Tongue (tissue), 1 donor: ENCODE measurements at regions not wholly inside any gene's neighbourhood (a gene's known extent, or its start where the extent isn't known, plus 50 kb on each side); places are given as distances from the start of the nearest gene placed in this dataset.
A peak's percentile ranks its signal among the peaks of the same experiment; 100 is the strongest.

Source experiments
- DNase-seq: peaks from one replicate; pipeline ENCODE4 v3.0.0-alpha.2; 2015

- no peak for DNase-seq
Observed at GRCh38 chr11:122229481-122230384, 113.7 kb upstream of the BLID start.

GRCh38 chr11:122229078-122229477 lies 113.1 kb upstream of the BLID start:
- no peak for DNase-seq

- peak; percentile 44 for DNase-seq
Observed at GRCh38 chr11:122226810-122227379, 110.9 kb upstream of the BLID start.

- DNase-seq = no peak
Observed at GRCh38 chr11:122224867-122225266, 108.9 kb upstream of the BLID start.

- DNase-seq = no peak
Observed at GRCh38 chr11:122220321-122220720, 104.3 kb upstream of the BLID start.

DNA sequence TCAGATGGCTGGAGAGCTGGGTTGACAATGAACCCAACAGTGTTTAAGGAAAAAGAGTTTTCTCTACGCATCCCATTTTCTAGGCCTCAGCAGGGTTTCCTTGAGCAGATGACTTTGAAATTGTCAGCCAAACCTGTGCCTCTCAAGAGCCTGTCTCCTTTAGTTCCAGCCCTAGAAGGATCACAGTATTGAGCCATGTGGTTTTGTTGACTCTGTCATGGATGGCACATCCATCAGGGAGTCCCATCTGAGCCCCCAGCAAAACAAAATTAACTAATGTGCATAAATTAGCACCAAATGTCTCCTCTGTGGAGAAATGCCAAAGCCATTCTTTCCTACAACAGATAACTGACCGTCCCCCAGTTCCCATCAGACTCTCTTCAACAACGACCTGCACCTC lies 103.8 kb upstream of the BLID start:
- DNase-seq = no peak

GRCh38 chr11:122215244-122215992 lies 99.4 kb upstream of the BLID start:
- DNase-seq = peak; percentile 86

DNA sequence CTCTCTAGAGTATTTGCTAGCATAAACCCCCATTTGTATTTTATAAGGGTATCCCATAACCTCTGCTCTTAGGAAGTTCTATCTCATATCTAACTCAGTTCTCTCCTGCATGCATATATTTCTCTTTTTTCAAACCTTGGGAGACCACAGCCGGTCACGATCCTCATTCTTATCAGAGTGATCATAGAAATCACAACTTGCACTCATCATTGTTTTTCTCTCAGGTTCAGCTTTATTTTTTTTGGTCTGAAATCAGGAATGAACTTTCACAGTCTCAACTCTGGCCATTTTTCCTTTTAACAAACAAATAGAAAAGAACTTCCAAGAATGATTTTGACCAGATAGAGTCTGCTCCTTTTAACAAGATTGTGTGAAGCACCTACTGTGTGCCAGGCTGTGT lies 98.6 kb upstream of the BLID start:
- no peak for DNase-seq

DNA sequence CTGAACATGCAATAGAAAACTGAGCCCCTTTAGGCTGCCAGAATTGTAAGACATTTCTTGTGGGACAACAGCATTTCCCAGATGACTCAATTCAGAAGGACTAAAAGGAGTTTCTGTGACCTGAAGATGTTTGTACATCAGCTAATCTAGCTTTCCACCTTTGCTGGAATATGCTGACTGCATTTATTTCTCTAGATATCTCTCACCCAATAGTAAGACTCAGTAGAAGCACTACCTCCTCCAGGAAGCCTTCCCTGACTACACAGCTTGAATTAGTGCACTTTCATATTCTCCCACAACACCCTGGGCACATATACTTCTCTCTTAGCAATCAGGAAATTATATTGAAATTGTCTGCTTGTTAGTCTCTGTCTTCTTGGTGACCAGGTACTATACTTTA lies 98.1 kb upstream of the BLID start:
- no peak for DNase-seq

GRCh38 chr11:122213171-122213570 lies 97.2 kb upstream of the BLID start:
- peak; percentile 38 for DNase-seq

GRCh38 chr11:122210367-122210997 lies 94.5 kb upstream of the BLID start:
- no peak for DNase-seq

- peak; percentile 75 for DNase-seq
Observed at GRCh38 chr11:122209619-122210366, 93.8 kb upstream of the BLID start.

GRCh38 chr11:122207921-122208764 lies 92.1 kb upstream of the BLID start:
- DNase-seq = no peak

GRCh38 chr11:122207505-122207904 lies 91.5 kb upstream of the BLID start:
- DNase-seq = peak; percentile 94

DNA sequence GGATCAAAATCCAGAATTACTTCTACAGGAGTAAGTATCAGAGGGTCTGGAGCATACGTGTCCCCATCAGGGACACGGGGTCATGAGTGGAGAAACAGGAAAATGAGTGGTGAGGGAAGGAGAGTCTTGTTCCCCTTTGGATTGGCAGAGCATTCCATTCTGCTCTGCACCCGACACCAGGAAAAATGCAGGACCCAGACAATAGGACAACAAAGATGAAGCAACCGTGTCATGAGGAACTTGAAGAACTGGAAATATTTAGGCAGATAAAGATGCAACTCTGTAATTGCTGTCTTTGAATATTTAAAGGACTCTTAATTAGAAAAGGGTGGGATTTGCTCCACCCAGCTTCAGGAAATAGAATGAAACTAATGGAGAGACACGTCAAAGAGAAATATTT lies 89.0 kb upstream of the BLID start:
- no peak for DNase-seq

- DNase-seq = no peak
Observed at GRCh38 chr11:122204206-122204605, 88.2 kb upstream of the BLID start.

DNA sequence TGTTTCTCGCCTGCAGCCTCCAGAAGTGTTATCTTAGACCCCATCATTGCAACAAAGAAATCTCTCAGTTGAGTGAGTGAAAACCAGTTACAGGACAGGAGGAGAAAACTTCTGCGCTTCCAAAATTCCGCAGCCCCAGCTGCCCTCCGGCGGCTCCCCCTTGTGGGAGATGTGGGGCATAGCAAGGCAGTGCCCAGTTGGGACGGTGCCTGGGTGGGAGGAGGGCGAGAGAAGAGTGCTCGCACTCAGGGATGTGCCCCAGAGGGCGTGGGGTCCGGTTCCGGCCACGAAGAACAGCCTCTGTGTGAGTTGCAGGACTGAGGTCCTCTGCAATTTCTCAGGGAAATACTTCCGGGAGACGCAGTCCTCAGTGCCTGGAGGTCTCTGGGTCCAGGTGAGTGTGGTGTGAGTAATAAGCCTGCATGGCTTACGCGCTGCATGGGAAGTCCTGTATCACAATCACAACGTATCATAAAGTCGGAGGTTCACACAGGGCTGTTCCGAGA lies 87.0 kb upstream of the BLID start:
- DNase-seq = peak; percentile 90

DNA sequence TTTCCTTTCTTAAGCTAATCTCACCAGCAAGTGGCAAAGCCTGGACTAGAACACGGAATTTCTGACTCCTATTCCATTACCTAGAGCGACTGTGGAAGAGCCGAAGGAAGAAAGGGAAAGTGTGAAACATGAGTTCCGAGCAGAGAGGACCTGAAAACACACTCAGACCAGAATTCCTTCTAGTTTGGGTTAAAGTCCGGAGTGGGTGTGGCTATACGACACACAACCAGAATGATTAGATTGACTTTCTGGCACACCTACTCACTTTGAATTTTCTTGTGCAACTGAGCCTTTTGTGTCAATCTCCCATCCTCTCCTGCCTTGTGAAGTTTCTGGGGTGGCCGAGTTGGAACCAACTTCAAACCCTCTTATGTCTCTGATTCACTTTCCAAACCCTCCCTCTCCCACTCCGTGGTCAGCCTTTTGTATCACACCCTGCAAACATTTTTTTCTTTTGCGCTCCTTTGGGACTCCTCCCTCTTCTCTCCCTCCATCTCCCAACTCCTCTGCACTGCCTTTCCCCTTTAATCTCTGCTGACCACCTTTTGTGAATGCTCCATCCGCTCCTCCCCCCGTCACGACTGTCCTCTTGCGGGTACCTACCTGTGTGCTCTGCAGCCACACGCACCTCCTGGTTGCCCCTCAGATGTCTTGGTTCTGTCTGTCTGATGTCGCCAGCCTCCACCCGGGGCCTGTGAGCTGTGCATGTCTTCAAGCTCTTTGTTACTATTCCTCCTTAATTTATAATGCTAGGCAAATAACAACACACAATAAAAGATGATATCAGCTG lies 86.3 kb upstream of the BLID start:
- peak; percentile 46 for DNase-seq

- DNase-seq = no peak
Observed at GRCh38 chr11:122201106-122201505, 85.1 kb upstream of the BLID start.

- no peak for DNase-seq
Observed at GRCh38 chr11:122199661-122200060, 83.6 kb upstream of the BLID start.
